ENCODE measurements at regions not wholly inside any gene's neighbourhood (a gene's known extent, or its start where the extent isn't known, plus 50 kb on each side); places are given as distances from the start of the nearest gene placed in this dataset.

- TF ChIP-seq CTCF (conservative IDR thresholded peaks at IDR 0.05; ENCODE audit: low read depth, low read length) (no peak), EZH2 (IDR thresholded peaks at IDR 0.05; ENCODE audit: low read length, unreplicated experiment) (no peak)
Measured at GRCh38 chrX:150165776-150166610, 197.1 kb upstream of the MAMLD1 start.

All from PC-3 (cell line).